Activated CD8-positive, alpha-beta memory T cell treated with anti-CD3 and anti-CD28 coated beads, Interleukin-2, amount 10 ng/mL, durations not matched to agents 7 days and 5 days (primary cell): ENCODE measurements at regions not wholly inside any gene's neighbourhood (a gene's known extent, or its start where the extent isn't known, plus 50 kb on each side); places are given as distances from the start of the nearest gene placed in this dataset.

Experiments
- ATAC-seq: fragments of 150-1000 bp; cut with Tn5 transposase; one replicate; pipeline ENCODE4 v1.10.0; 2021; ENCODE audit warnings: moderate library complexity
- CTCF ChIA-PET: fragments of 350-600 bp; sonication (Branson Sonifier 250); formaldehyde crosslinking; loops from one replicate; lab custom pipeline; 2021; ENCODE audit warnings: antibody characterized with exemption; lab: Charles Lee
- DNase-seq: peaks from one replicate; pipeline ENCODE4 v3.0.0-alpha.2; 2020
- H3K27ac Mint-ChIP-seq: one replicate; pipeline ENCODE4 v1.8.0; 2021; ENCODE audit warnings: mild to moderate bottlenecking, mixed read lengths
- H3K27me3 Mint-ChIP-seq: one replicate; pipeline ENCODE4 v1.8.0; 2021; ENCODE audit warnings: mixed read lengths
- H3K36me3 Mint-ChIP-seq: one replicate; pipeline ENCODE4 v1.8.0; 2021; ENCODE audit warnings: mild to moderate bottlenecking, mixed read lengths
- H3K4me1 Mint-ChIP-seq: one replicate; pipeline ENCODE4 v1.8.0; 2021; ENCODE audit warnings: mixed read lengths
- H3K4me3 Mint-ChIP-seq: one replicate; pipeline ENCODE4 v1.8.0; 2021; ENCODE audit warnings: mild to moderate bottlenecking, moderate library complexity, mixed read lengths
- H3K9me3 Mint-ChIP-seq: one replicate; pipeline ENCODE4 v1.8.0; 2022; ENCODE audit warnings: low read depth, mixed read lengths

- H3K36me3 Mint-ChIP-seq = no peaks in the 10 kb centered on the region
- ATAC-seq (no peak), DNase-seq (no peak)
- H3K27me3 Mint-ChIP-seq = no peaks in the 10 kb centered on the region
- no peak overlapping the region for H3K4me3 Mint-ChIP-seq
- H3K9me3 Mint-ChIP-seq = no peaks in the 10 kb centered on the region
- no peaks in the 10 kb centered on the region for H3K4me1 Mint-ChIP-seq
- CTCF ChIA-PET = no interaction called here
- no peak overlapping the region for H3K27ac Mint-ChIP-seq
Observed at GRCh38 chr7:95718577-95719410, 53.6 kb upstream of the DYNC1I1 start.

GRCh38 chr7:95716357-95717122 lies 55.8 kb upstream of the DYNC1I1 start:
- no peaks in the 10 kb centered on the region for H3K4me1 Mint-ChIP-seq
- ATAC-seq (no peak), DNase-seq (no peak)
- no peak overlapping the region for H3K4me3 Mint-ChIP-seq
- CTCF ChIA-PET = no interaction called here
- H3K27me3 Mint-ChIP-seq = peaks cover 3% of the 10 kb centered on the region
- no peaks in the 10 kb centered on the region for H3K9me3 Mint-ChIP-seq
- no peak overlapping the region for H3K27ac Mint-ChIP-seq
- H3K36me3 Mint-ChIP-seq = no peaks in the 10 kb centered on the region

- DNase-seq (no peak), ATAC-seq (no peak)
- Mint-ChIP-seq H3K27me3 (peaks cover 3% of the 10 kb centered on the region), H3K4me3 (no peak overlapping the region), H3K4me1 (no peaks in the 10 kb centered on the region), H3K9me3 (no peaks in the 10 kb centered on the region), H3K27ac (no peak overlapping the region), H3K36me3 (no peaks in the 10 kb centered on the region)
- CTCF ChIA-PET = no interaction called here
Observed at GRCh38 chr7:95715274-95715673, 57.1 kb upstream of the DYNC1I1 start.

GRCh38 chr7:95710711-95711110 lies 61.6 kb upstream of the DYNC1I1 start:
- no peak for ATAC-seq
- CTCF ChIA-PET = no interaction called here
- no peaks in the 10 kb centered on the region for H3K4me1 Mint-ChIP-seq

GRCh38 chr7:95700917-95701316 lies 71.4 kb upstream of the DYNC1I1 start:
- Mint-ChIP-seq H3K27ac (no peak overlapping the region), H3K4me1 (no peaks in the 10 kb centered on the region), H3K36me3 (no peaks in the 10 kb centered on the region), H3K27me3 (peaks cover 7% of the 10 kb centered on the region), H3K9me3 (no peaks in the 10 kb centered on the region), H3K4me3 (no peak overlapping the region)
- DNase-seq = no peak
- CTCF ChIA-PET = interaction anchor here (0.6 kb wide), 1 partner anchor 10 kb away, joined by 3 read pairs; no protein-coding TSS in a partner anchor
- no peak for ATAC-seq

More at GRCh38 chr7:95710711-95711110, 61.6 kb upstream of the DYNC1I1 start:
- Mint-ChIP-seq H3K27me3 (peaks cover 3% of the 10 kb centered on the region), H3K9me3 (no peaks in the 10 kb centered on the region), H3K27ac (no peak overlapping the region), H3K4me3 (no peak overlapping the region), H3K36me3 (no peaks in the 10 kb centered on the region)
- no peak for DNase-seq

GRCh38 chr7:95694334-95694733 lies 78.0 kb upstream of the DYNC1I1 start:
- no peaks in the 10 kb centered on the region for H3K9me3 Mint-ChIP-seq
- no peak overlapping the region for H3K4me3 Mint-ChIP-seq
- peaks cover 2% of the 10 kb centered on the region for H3K27me3 Mint-ChIP-seq
- no peak for DNase-seq
- no peak for ATAC-seq
- CTCF ChIA-PET = interaction anchor here (0.8 kb wide), 1 partner anchor 183 kb away, joined by 3 read pairs; no protein-coding TSS in a partner anchor
- peaks cover 4% of the 10 kb centered on the region for H3K4me1 Mint-ChIP-seq
- H3K27ac Mint-ChIP-seq = no peak overlapping the region
- no peaks in the 10 kb centered on the region for H3K36me3 Mint-ChIP-seq

GRCh38 chr7:95693551-95694333 lies 78.6 kb upstream of the DYNC1I1 start:
- ATAC-seq = no peak

GRCh38 chr7:95691464-95691863 lies 80.9 kb upstream of the DYNC1I1 start:
- Mint-ChIP-seq H3K9me3 (no peaks in the 10 kb centered on the region), H3K36me3 (no peaks in the 10 kb centered on the region), H3K4me1 (peaks cover 4% of the 10 kb centered on the region), H3K4me3 (no peak overlapping the region), H3K27me3 (no peaks in the 10 kb centered on the region), H3K27ac (no peak overlapping the region)
- ATAC-seq (no peak), DNase-seq (no peak)
- CTCF ChIA-PET = interaction anchor here (1.2 to 7.8 kb wide), 3 partner anchors 164 to 181 kb away, joined by 3 to 92 read pairs (median 49); no protein-coding TSS in a partner anchor

More at GRCh38 chr7:95693551-95694333, 78.6 kb upstream of the DYNC1I1 start:
- no peak for DNase-seq
- no peaks in the 10 kb centered on the region for H3K27me3 Mint-ChIP-seq
- CTCF ChIA-PET = no interaction called here
- H3K4me3 Mint-ChIP-seq = no peak overlapping the region
- H3K27ac Mint-ChIP-seq = no peak overlapping the region
- H3K36me3 Mint-ChIP-seq = no peaks in the 10 kb centered on the region
- peaks cover 4% of the 10 kb centered on the region for H3K4me1 Mint-ChIP-seq
- no peaks in the 10 kb centered on the region for H3K9me3 Mint-ChIP-seq

GRCh38 chr7:95690367-95690947 lies 81.9 kb upstream of the DYNC1I1 start:
- ATAC-seq (peak; percentile 57), DNase-seq (no peak)
- CTCF ChIA-PET = interaction anchor here (0.6 to 7.8 kb wide), 18 partner anchors 8 to 595 kb away, joined by 3 to 92 read pairs (median 3); no protein-coding TSS in a partner anchor
- no peaks in the 10 kb centered on the region for H3K27me3 Mint-ChIP-seq
- no peak overlapping the region for H3K27ac Mint-ChIP-seq
- H3K9me3 Mint-ChIP-seq = no peaks in the 10 kb centered on the region
- peaks cover 4% of the 10 kb centered on the region for H3K4me1 Mint-ChIP-seq
- H3K4me3 Mint-ChIP-seq = no peak overlapping the region
- H3K36me3 Mint-ChIP-seq = no peaks in the 10 kb centered on the region

GRCh38 chr7:95688931-95689495 lies 83.3 kb upstream of the DYNC1I1 start:
- no peak for ATAC-seq
- no peaks in the 10 kb centered on the region for H3K27me3 Mint-ChIP-seq
- H3K9me3 Mint-ChIP-seq = no peaks in the 10 kb centered on the region
- CTCF ChIA-PET = interaction anchor here (1.2 to 7.8 kb wide), 3 partner anchors 158 to 178 kb away, joined by 3 to 92 read pairs (median 49); no protein-coding TSS in a partner anchor
- no peak overlapping the region for H3K27ac Mint-ChIP-seq
- no peak overlapping the region for H3K4me3 Mint-ChIP-seq
- DNase-seq = no peak
- peaks cover 4% of the 10 kb centered on the region for H3K4me1 Mint-ChIP-seq
- H3K36me3 Mint-ChIP-seq = no peaks in the 10 kb centered on the region

- DNase-seq (no peak), ATAC-seq (no peak)
- Mint-ChIP-seq H3K36me3 (no peaks in the 10 kb centered on the region), H3K27me3 (no peaks in the 10 kb centered on the region), H3K9me3 (no peaks in the 10 kb centered on the region), H3K4me1 (peaks cover 4% of the 10 kb centered on the region), H3K4me3 (no peak overlapping the region), H3K27ac (no peak overlapping the region)
- CTCF ChIA-PET = interaction anchor here (1.1 to 7.8 kb wide), 5 partner anchors 155 to 1239 kb away, joined by 3 to 92 read pairs (median 4); no protein-coding TSS in a partner anchor
Observed at GRCh38 chr7:95687759-95688343, 84.5 kb upstream of the DYNC1I1 start.

GRCh38 chr7:95686109-95686508 lies 86.2 kb upstream of the DYNC1I1 start:
- H3K9me3 Mint-ChIP-seq = no peaks in the 10 kb centered on the region
- DNase-seq = no peak
- no peaks in the 10 kb centered on the region for H3K27me3 Mint-ChIP-seq
- H3K27ac Mint-ChIP-seq = no peak overlapping the region
- no peak overlapping the region for H3K4me3 Mint-ChIP-seq
- CTCF ChIA-PET = interaction anchor here (1.2 to 7.8 kb wide), 3 partner anchors 141 to 175 kb away, joined by 4 to 92 read pairs (median 5); no protein-coding TSS in a partner anchor
- no peak for ATAC-seq
- H3K4me1 Mint-ChIP-seq = peaks cover 4% of the 10 kb centered on the region
- no peaks in the 10 kb centered on the region for H3K36me3 Mint-ChIP-seq
